ENCODE measurements at regions not wholly inside any gene's neighbourhood (a gene's known extent, or its start where the extent isn't known, plus 50 kb on each side); places are given as distances from the start of the nearest gene placed in this dataset.

- TF ChIP-seq ZFX (IDR thresholded peaks at IDR 0.05) (no peak), SP1 (IDR thresholded peaks at IDR 0.05; ENCODE audit: low read depth) (no peak), REST (IDR thresholded peaks at IDR 0.05; ENCODE audit: low read depth) (no peak), SIN3A (IDR thresholded peaks at IDR 0.05; ENCODE audit: low read depth) (no peak), TCF7L2 (IDR thresholded peaks at IDR 0.05; ENCODE audit: borderline replicate concordance, extremely low read depth, insufficient read depth, insufficient read length) (no peak), JUND (IDR thresholded peaks at IDR 0.05) (no peak), ZNF274 (IDR thresholded peaks at IDR 0.05; ENCODE audit: low read depth, low read length) (no peak), RAD21 (IDR thresholded peaks at IDR 0.05; ENCODE audit: low read depth) (no peak), CBX3 (IDR thresholded peaks at IDR 0.05; ENCODE audit: low read depth) (no peak), ATF3 (IDR thresholded peaks at IDR 0.05) (no peak), ELF1 (IDR thresholded peaks at IDR 0.05; ENCODE audit: borderline replicate concordance, low read depth) (no peak), CEBPB (IDR thresholded peaks at IDR 0.05; ENCODE audit: low read depth) (no peak), FOSL1 (IDR thresholded peaks at IDR 0.05; ENCODE audit: low read depth) (no peak), SRF (IDR thresholded peaks at IDR 0.05; ENCODE audit: low read depth) (no peak)
- RAD21 ChIA-PET (ENCODE audit: low non-redundant PET in 1 of 2, low total read pairs in 2 of 2, uncharacterized antibody in 2 of 2, unreplicated experiment in 2 of 2), result no interaction called here
- H3K9me2 ChIP-seq (ENCODE audit: insufficient read depth), result no peaks in the 10 kb centered on the region
- no TSS peak for BruUV-seq (replicated peaks)
- intact Hi-C loops (cut with micrococcal nuclease), result no loop called here
- no peaks in the 10 kb centered on the region for H3K79me2 ChIP-seq (ENCODE audit: insufficient read depth, low read length)
- no peak overlapping the region for H2AFZ ChIP-seq (ENCODE audit: low read depth, low read length, poor library complexity, severe bottlenecking)
- H3K4me3 ChIP-seq (replicated peaks in 1 of 2; ENCODE audit: low read depth in 1 of 2, low read length in 2 of 2), result no peak overlapping the region
- no peak overlapping the region for H3K4me2 ChIP-seq (ENCODE audit: low read length)
- H3K36me3 ChIP-seq (ENCODE audit: control insufficient read depth in 1 of 2, insufficient read depth in 2 of 2, low read length in 2 of 2), result no peaks in the 10 kb centered on the region
- CTCF ChIA-PET, result no interaction called here
- no peak overlapping the region for H3K27ac ChIP-seq (ENCODE audit: low read depth, low read length)
- H4K20me1 ChIP-seq (ENCODE audit: insufficient read depth), result no peaks in the 10 kb centered on the region
- H3K9ac ChIP-seq (ENCODE audit: low read length), result no peak overlapping the region
- DNase-seq (ENCODE audit: low read depth, low spot score) (no peak), ATAC-seq (no peak)
- POLR2A ChIA-PET, result no interaction called here
- no peaks in the 10 kb centered on the region for H3K9me3 ChIP-seq (ENCODE audit: control insufficient read depth in 1 of 2, insufficient read depth in 1 of 2, low read depth in 1 of 2, low read length in 2 of 2)
- H3K27me3 ChIP-seq (ENCODE audit: insufficient read depth, low read length), result no peaks in the 10 kb centered on the region
- no peaks in the 10 kb centered on the region for H3K4me1 ChIP-seq (ENCODE audit: control insufficient read depth in 1 of 2, insufficient read depth in 2 of 2, low read length in 2 of 2)
Observed at GRCh38 chr13:105019073-105019472, 1516.4 kb downstream of the EFNB2 start.

Data from HCT116 (cell line).